PC-3 (cell line): ENCODE measurements at regions not wholly inside any gene's neighbourhood (a gene's known extent, or its start where the extent isn't known, plus 50 kb on each side); places are given as distances from the start of the nearest gene placed in this dataset.

ENCODE experiments used
- ATAC-seq: fragments of 200-7000 bp; cut with Tn5 transposase; 2 replicates; pipeline ENCODE4 v1.9.1; 2020; ENCODE audit warnings: mild to moderate bottlenecking, moderate library complexity
- BruUV-seq: library from RNA; stranded (reverse); fragments of 400-500 nt; replicated peaks from 2 replicates; lab custom pipeline; 2021; lab: Mats Ljungman, UMichigan
- CTCF ChIA-PET: fragments of 300-600 bp; sonication (Branson Sonifier 250); formaldehyde crosslinking; loops from one replicate; lab custom pipeline; 2022; ENCODE audit warnings: antibody characterized with exemption; lab: Charles Lee
- POLR2A ChIA-PET: fragments of 300-600 bp; sonication (Branson Sonifier 250); formaldehyde crosslinking; loops from one replicate; lab custom pipeline; 2022; ENCODE audit warnings: antibody characterized with exemption; ENCODE audit not compliant: unreplicated experiment; lab: Charles Lee
- DNase-seq: peaks from one replicate; pipeline ENCODE4 v3.0.0-alpha.2; 2015
- H2AFZ ChIP-seq: fragments of 300-600 bp; sonication (generic); 2 replicates; pipeline ENCODE4 v1.6.0; 2016; ENCODE audit warnings: antibody characterized with exemption, low read length
- H3F3A ChIP-seq: fragments of 300-600 bp; sonication (generic); one replicate; pipeline ENCODE4 v1.6.0; 2017; ENCODE audit warnings: antibody characterized with exemption, low read length, control low read depth, mild to moderate bottlenecking; ENCODE audit not compliant: unreplicated experiment
- H3K27ac ChIP-seq: fragments of 300-600 bp; sonication (generic); 2 replicates; pipeline ENCODE4 v1.5.1; 2016; ENCODE audit warnings: mild to moderate bottlenecking, low read length
- H3K27me3 ChIP-seq: fragments of 300-600 bp; sonication (generic); 2 replicates; pipeline ENCODE4 v1.6.1; 2016; ENCODE audit warnings: low read length, mixed read lengths
- H3K36me3 ChIP-seq: fragments of 300-600 bp; sonication (generic); 2 replicates; pipeline ENCODE4 v1.6.1; 2016; ENCODE audit warnings: low read depth, mixed run types, low read length, mixed read lengths
- H3K4me1 ChIP-seq: fragments of 300-600 bp; sonication (generic); 2 replicates; pipeline ENCODE4 v1.5.1; 2016; ENCODE audit warnings: low read length; ENCODE audit not compliant: insufficient read depth
- H3K4me2 ChIP-seq: fragments of 300-600 bp; sonication (generic); 2 replicates; pipeline ENCODE4 v1.6.0; 2016; ENCODE audit warnings: low read length
- H3K4me3 ChIP-seq: fragments of 300-600 bp; sonication (generic); 2 replicates; pipeline ENCODE4 v1.5.1; 2016; ENCODE audit warnings: mild to moderate bottlenecking, low read length, mixed read lengths
- H3K79me2 ChIP-seq: fragments of 300-600 bp; sonication (generic); 2 replicates; pipeline ENCODE4 v1.6.1; 2017; ENCODE audit warnings: low read length, mixed read lengths
- H3K9ac ChIP-seq: fragments of 300-600 bp; sonication (generic); 2 replicates; pipeline ENCODE4 v1.6.0; 2016; ENCODE audit warnings: mild to moderate bottlenecking, low read length
- H3K9me2 ChIP-seq: fragments of 300-600 bp; sonication (generic); replicated peaks from 2 replicates; pipeline ENCODE4 v1.6.1; 2016; ENCODE audit warnings: mixed run types, low read length, mixed read lengths
- H3K9me3 ChIP-seq: fragments of 300-600 bp; sonication (generic); 2 replicates; pipeline ENCODE4 v1.6.1; 2016; ENCODE audit warnings: low read length, mixed read lengths
- H4K20me1 ChIP-seq: fragments of 300-600 bp; sonication (generic); 2 replicates; pipeline ENCODE4 v1.6.1; 2016; ENCODE audit warnings: low read length, mixed read lengths
- CTCF ChIP-seq: fragments of 300-600 bp; sonication (generic); conservative IDR thresholded peaks from 2 replicates; pipeline ENCODE4 v1.5.1; 2017; ENCODE audit warnings: antibody characterized with exemption, low read depth, mild to moderate bottlenecking, low read length
- EZH2 ChIP-seq: fragments of 300-600 bp; sonication (generic); IDR thresholded peaks from one replicate; pipeline ENCODE4 v1.6.1; 2017; ENCODE audit warnings: antibody characterized with exemption, mild to moderate bottlenecking, low read length; ENCODE audit not compliant: unreplicated experiment
- EZH2phosphoT487 ChIP-seq: fragments of 300-600 bp; sonication (generic); IDR thresholded peaks from 2 replicates; pipeline ENCODE4 v1.6.1; 2018; ENCODE audit warnings: mild to moderate bottlenecking, antibody characterized with exemption, low read length, borderline replicate concordance
- intact Hi-C: fragments of 100-400 bp; cut with micrococcal nuclease; formaldehyde crosslinking; loops from 2 replicates; pipeline ENCODE4 v1.9.0; 2023

DNA sequence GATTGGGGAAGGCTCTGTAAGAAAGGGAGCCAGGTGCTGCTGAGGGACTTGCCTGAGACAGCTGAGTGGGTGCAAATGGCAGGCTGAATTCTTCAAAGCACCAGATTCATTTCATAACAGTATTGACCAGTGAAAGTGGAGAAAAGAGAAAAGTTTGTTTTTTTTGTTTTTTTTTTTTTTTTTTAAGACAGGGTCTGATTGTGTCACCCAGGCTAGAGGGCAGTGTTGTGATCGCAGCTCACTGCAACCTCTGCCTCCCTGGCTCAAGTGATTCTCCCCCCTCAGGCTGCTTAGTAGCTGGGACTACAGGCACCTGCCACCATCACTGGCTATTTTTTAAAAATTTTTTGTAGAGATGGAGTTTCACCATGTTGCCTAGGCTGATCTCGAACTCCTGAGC, 494.0 kb downstream of the MIAT start:
- DNase-seq, result no peak
- H3F3A ChIP-seq, result no peaks in the 10 kb centered on the region
- no peak overlapping the region for H3K4me2 ChIP-seq
- no peak overlapping the region for H3K9ac ChIP-seq
- H3K9me2 ChIP-seq, result no peaks in the 10 kb centered on the region
- intact Hi-C loops, result no loop called here
- ATAC-seq, result no peak
- CTCF ChIA-PET, result no interaction called here
- no peaks in the 10 kb centered on the region for H3K79me2 ChIP-seq
- H4K20me1 ChIP-seq, result no peaks in the 10 kb centered on the region
- POLR2A ChIA-PET, result no interaction called here
- H3K27ac ChIP-seq, result no peak overlapping the region
- H3K36me3 ChIP-seq, result no peaks in the 10 kb centered on the region
- H3K4me3 ChIP-seq, result no peak overlapping the region
- TF ChIP-seq EZH2phosphoT487 (no peak), CTCF (no peak), EZH2 (no peak)
- H3K27me3 ChIP-seq, result peaks cover 4% of the 10 kb centered on the region
- no peaks in the 10 kb centered on the region for H3K4me1 ChIP-seq
- BruUV-seq, result no TSS peak
- H2AFZ ChIP-seq, result no peak overlapping the region
- H3K9me3 ChIP-seq, result no peaks in the 10 kb centered on the region

- no TSS peak for BruUV-seq
- ATAC-seq, result no peak
- H3K36me3 ChIP-seq, result no peaks in the 10 kb centered on the region
- H3K4me2 ChIP-seq, result no peak overlapping the region
- no peaks in the 10 kb centered on the region for H3K9me2 ChIP-seq
- no peaks in the 10 kb centered on the region for H3K79me2 ChIP-seq
- no peaks in the 10 kb centered on the region for H3K4me1 ChIP-seq
- POLR2A ChIA-PET, result no interaction called here
- CTCF ChIA-PET, result no interaction called here
- DNase-seq, result no peak
- no peak overlapping the region for H2AFZ ChIP-seq
- TF ChIP-seq EZH2, result no peak
- H3K27me3 ChIP-seq, result peaks cover 9% of the 10 kb centered on the region
- H3F3A ChIP-seq, result no peaks in the 10 kb centered on the region
- no peak overlapping the region for H3K9ac ChIP-seq
- no peak overlapping the region for H3K27ac ChIP-seq
- no peak overlapping the region for H3K4me3 ChIP-seq
- H4K20me1 ChIP-seq, result no peaks in the 10 kb centered on the region
- intact Hi-C loops, result no loop called here
- H3K9me3 ChIP-seq, result no peaks in the 10 kb centered on the region
These were observed 494.6 kb downstream of the MIAT start for GRCh38 chr22:27152033-27152432.

GRCh38 chr22:27152883-27153282, 495.5 kb downstream of the MIAT start:
- CTCF ChIA-PET, result no interaction called here
- no peak for ATAC-seq

More at GRCh38 chr22:27152883-27153282, 495.5 kb downstream of the MIAT start:
- Histone ChIP-seq H2AFZ (no peak overlapping the region), H3K4me2 (no peak overlapping the region), H3K4me1 (no peaks in the 10 kb centered on the region), H3K9me2 (no peaks in the 10 kb centered on the region), H3K79me2 (no peaks in the 10 kb centered on the region), H3K9me3 (no peaks in the 10 kb centered on the region), H3K27me3 (peaks cover 14% of the 10 kb centered on the region), H3K27ac (no peak overlapping the region), H3K9ac (no peak overlapping the region), H4K20me1 (no peaks in the 10 kb centered on the region), H3K4me3 (no peak overlapping the region), H3F3A (no peaks in the 10 kb centered on the region), H3K36me3 (no peaks in the 10 kb centered on the region)
- intact Hi-C loops, result no loop called here
- TF ChIP-seq EZH2 (no peak), CTCF (no peak), EZH2phosphoT487 (no peak)
- BruUV-seq, result no TSS peak
- no peak for DNase-seq
- POLR2A ChIA-PET, result no interaction called here
